Ishikawa (cell line): ENCODE measurements at regions not wholly inside any gene's neighbourhood (a gene's known extent, or its start where the extent isn't known, plus 50 kb on each side); places are given as distances from the start of the nearest gene placed in this dataset.

Source experiments
- CEBPB ChIP-seq: IDR thresholded peaks from 2 replicates; pipeline ENCODE4 v1.6.1; 2012
- CREB1 ChIP-seq: IDR thresholded peaks from 2 replicates; pipeline ENCODE4 v1.6.1; 2012; ENCODE audit warnings: low read depth
- EGR1 ChIP-seq: IDR thresholded peaks from 2 replicates; pipeline ENCODE4 v1.6.1; 2012
- EP300 ChIP-seq: IDR thresholded peaks from 2 replicates; pipeline ENCODE4 v1.6.1; 2012; ENCODE audit warnings: borderline replicate concordance
- FOXM1 ChIP-seq: IDR thresholded peaks from 2 replicates; pipeline ENCODE4 v1.6.1; 2012; ENCODE audit warnings: low read depth, borderline replicate concordance
- NFIC ChIP-seq: IDR thresholded peaks from 2 replicates; pipeline ENCODE4 v1.6.1; 2012
- RAD21 ChIP-seq: IDR thresholded peaks from 2 replicates; pipeline ENCODE4 v1.6.1; 2012; ENCODE audit warnings: low read depth
- TAF1 ChIP-seq: IDR thresholded peaks from 2 replicates; pipeline ENCODE4 v1.6.1; 2012; ENCODE audit warnings: low read depth, mild to moderate bottlenecking
- TCF12 ChIP-seq: IDR thresholded peaks from 2 replicates; pipeline ENCODE4 v1.6.1; 2012; ENCODE audit warnings: low read depth
- TEAD4 ChIP-seq: IDR thresholded peaks from 2 replicates; pipeline ENCODE4 v1.6.1; 2012
- YY1 ChIP-seq: IDR thresholded peaks from 2 replicates; pipeline ENCODE4 v1.6.1; 2012; ENCODE audit warnings: low read depth
- TF ChIP-seq, protein P1 (sequence below): IDR thresholded peaks from 2 replicates; pipeline ENCODE4 v1.6.1; 2012; ENCODE audit warnings: low read depth, mild to moderate bottlenecking
- TF ChIP-seq, protein P2 (sequence below): IDR thresholded peaks from 2 replicates; pipeline ENCODE4 v1.6.1; 2012
- TF ChIP-seq, protein P3 (sequence below): IDR thresholded peaks from 2 replicates; pipeline ENCODE4 v1.6.1; 2012

DNA sequence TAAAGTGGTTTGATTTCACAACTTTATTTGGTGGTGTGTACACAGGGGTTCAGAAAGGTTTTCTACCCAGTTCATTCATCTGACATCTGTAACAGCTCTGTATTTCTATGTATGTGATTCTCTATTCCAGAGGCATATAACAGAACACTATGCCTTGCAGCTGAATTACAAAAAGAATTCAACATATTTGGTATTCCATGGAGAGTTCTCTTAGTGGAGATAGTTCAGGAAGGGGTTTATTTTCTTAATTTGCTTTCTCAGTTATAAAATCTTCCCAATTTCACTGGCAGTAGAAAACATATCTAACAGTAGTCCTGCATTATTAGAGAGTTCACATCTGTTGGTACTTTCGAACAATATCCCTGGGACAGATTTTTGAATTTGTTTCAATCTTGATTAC, 207.9 kb upstream of the LYPLAL1 start:
- TF ChIP-seq CEBPB, result no peak
- TF ChIP-seq, protein P1, sequence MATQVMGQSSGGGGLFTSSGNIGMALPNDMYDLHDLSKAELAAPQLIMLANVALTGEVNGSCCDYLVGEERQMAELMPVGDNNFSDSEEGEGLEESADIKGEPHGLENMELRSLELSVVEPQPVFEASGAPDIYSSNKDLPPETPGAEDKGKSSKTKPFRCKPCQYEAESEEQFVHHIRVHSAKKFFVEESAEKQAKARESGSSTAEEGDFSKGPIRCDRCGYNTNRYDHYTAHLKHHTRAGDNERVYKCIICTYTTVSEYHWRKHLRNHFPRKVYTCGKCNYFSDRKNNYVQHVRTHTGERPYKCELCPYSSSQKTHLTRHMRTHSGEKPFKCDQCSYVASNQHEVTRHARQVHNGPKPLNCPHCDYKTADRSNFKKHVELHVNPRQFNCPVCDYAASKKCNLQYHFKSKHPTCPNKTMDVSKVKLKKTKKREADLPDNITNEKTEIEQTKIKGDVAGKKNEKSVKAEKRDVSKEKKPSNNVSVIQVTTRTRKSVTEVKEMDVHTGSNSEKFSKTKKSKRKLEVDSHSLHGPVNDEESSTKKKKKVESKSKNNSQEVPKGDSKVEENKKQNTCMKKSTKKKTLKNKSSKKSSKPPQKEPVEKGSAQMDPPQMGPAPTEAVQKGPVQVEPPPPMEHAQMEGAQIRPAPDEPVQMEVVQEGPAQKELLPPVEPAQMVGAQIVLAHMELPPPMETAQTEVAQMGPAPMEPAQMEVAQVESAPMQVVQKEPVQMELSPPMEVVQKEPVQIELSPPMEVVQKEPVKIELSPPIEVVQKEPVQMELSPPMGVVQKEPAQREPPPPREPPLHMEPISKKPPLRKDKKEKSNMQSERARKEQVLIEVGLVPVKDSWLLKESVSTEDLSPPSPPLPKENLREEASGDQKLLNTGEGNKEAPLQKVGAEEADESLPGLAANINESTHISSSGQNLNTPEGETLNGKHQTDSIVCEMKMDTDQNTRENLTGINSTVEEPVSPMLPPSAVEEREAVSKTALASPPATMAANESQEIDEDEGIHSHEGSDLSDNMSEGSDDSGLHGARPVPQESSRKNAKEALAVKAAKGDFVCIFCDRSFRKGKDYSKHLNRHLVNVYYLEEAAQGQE, result no peak
- TF ChIP-seq TAF1, result no peak
- TF ChIP-seq EP300, result no peak
- TF ChIP-seq, protein P2, sequence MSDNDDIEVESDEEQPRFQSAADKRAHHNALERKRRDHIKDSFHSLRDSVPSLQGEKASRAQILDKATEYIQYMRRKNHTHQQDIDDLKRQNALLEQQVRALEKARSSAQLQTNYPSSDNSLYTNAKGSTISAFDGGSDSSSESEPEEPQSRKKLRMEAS, result no peak
- TF ChIP-seq EGR1, result no peak
- no peak for TF ChIP-seq RAD21
- no peak for TF ChIP-seq CREB1
- TF ChIP-seq, protein P3, sequence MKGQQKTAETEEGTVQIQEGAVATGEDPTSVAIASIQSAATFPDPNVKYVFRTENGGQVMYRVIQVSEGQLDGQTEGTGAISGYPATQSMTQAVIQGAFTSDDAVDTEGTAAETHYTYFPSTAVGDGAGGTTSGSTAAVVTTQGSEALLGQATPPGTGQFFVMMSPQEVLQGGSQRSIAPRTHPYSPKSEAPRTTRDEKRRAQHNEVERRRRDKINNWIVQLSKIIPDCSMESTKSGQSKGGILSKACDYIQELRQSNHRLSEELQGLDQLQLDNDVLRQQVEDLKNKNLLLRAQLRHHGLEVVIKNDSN, result no peak
- no peak for TF ChIP-seq NFIC
- no peak for TF ChIP-seq FOXM1
- TF ChIP-seq TEAD4, result no peak
- no peak for TF ChIP-seq YY1
- no peak for TF ChIP-seq TCF12
